ENCODE measurements at regions not wholly inside any gene's neighbourhood (a gene's known extent, or its start where the extent isn't known, plus 50 kb on each side); places are given as distances from the start of the nearest gene placed in this dataset.

DNA sequence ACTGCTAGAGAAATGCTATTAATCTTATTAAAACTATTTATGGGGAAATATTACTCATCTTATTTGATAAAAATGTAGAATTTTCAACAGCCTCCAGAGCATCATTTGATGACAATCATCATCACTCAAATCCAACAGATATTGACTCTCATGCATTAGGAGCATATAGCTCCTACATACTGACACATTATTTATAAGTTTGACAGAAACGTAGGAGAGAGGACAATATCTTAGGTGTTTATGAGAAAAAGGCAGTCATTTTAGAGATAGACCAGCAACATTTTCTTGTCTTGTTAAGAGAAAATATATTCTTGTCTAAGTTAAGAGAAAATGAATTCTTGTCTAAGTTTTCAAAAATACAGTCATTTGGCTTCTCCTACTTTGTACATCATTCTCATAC, 2550.2 kb downstream of the PCDH7 start:
- H3K4me3 ChIP-seq (ENCODE audit: low read length) = no peak overlapping the region
- DNase-seq (ENCODE audit: low read depth, low spot score) = no peak

DNA sequence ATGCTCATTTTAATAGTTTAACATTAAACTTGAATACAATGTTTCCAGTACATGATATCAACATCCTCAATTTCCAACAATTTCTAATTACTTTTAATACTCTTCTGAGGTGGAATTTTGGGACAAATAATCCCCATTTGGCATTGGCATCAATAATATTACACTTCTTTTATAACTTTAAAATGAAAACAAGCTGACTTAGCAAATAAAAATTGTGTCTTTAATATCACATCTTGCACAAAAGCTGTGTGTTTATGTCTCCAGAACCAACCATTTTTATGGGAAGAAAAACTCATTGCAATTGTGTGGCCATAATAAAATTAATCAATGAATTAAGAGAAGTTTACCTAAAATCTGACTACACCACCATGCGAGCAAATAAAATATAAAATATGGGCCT, 2552.6 kb downstream of the PCDH7 start:
- no peak for DNase-seq (ENCODE audit: low read depth, low spot score)
- no peak overlapping the region for H3K4me3 ChIP-seq (ENCODE audit: low read length)

DNA sequence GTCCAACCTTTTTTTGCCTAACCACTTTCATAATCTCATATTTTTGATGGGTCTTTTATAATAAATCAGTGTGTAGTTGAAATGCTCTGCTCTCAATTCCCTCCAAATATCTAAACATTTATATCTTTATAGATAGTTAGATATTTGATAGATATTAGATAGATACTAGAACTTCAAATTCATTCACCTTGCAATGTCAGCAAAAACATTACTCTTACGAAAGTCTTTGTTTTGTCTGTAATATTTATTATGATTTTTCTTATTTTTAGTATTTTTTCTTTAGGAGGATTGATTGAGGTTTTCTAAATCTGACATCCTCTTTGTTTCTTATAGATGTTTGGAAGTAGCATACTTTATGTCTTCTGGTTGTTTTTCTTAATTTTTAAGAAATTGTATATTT, 2563.6 kb downstream of the PCDH7 start:
- no peak for DNase-seq (ENCODE audit: low read depth, low spot score)
- no peak overlapping the region for H3K4me3 ChIP-seq (ENCODE audit: low read length)

DNA sequence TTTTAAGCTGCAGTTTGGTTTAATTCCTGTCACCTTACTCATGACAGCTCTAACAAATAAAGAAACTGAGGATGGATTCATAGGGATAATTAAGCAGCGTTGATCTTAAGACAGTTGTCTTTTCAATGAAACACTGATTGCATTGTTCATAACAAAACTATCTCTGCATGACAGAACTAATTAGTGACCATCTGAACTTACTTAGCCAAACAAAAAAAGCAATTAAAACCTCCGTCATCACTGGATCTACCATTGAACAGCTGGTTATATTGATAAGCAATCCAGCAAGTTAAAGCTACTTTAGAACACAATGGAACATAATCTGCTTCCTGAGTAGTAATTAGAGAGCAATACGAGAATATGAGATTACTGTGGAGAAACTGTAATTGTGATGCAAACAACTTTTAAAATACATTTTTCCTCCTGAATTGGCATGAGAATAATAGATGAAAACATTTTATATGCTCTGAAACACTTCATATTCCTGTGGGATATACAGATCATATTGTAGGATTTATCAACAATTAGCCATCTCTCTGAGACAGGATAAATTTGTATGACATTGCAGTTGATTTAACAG, 2576.8 kb downstream of the PCDH7 start:
- no peak for DNase-seq (ENCODE audit: low read depth, low spot score)
- no peak overlapping the region for H3K4me3 ChIP-seq (ENCODE audit: low read length)

DNA sequence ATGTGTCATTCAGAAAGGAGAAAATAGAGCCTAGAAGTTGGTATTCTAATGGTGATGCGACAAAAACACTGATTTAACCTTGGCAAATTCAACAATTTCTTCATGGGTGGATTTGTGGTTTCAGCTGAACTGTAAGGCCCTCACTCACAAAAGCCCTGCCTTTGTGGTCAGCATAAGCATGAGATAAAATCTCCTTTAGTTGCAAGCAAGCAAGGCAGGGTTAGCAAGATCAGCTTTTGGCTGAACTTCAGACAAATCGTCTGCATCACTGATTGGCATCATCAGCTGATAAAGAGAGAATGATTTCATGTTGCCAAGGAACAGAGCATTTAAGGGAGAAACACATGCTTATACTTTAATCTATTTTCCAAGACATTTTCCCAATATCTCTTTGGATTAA, 2582.2 kb downstream of the PCDH7 start:
- no peak overlapping the region for H3K4me3 ChIP-seq (ENCODE audit: low read length)
- DNase-seq (ENCODE audit: low read depth, low spot score) = no peak

DNA sequence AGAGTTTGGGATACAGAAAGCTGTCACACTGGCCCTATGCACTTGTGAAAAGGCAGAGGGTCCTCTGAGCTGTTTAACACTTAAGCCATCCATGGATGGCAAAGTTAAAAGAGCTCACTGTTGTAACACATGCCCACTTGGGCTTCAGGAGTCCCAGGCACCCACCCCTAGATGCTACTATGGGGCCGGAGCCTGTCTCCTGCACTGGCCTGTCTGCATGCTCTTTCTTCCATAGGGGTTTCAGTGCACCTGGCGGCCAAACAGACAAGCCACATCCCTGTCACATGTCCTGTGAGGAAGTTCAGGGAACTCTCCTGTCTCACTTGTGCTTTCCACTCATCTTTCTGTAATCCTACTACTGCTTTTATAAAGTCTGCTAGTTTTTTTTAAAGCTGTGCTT, 2586.0 kb downstream of the PCDH7 start:
- H3K4me3 ChIP-seq (ENCODE audit: low read length) = no peak overlapping the region
- DNase-seq (ENCODE audit: low read depth, low spot score) = no peak

DNA sequence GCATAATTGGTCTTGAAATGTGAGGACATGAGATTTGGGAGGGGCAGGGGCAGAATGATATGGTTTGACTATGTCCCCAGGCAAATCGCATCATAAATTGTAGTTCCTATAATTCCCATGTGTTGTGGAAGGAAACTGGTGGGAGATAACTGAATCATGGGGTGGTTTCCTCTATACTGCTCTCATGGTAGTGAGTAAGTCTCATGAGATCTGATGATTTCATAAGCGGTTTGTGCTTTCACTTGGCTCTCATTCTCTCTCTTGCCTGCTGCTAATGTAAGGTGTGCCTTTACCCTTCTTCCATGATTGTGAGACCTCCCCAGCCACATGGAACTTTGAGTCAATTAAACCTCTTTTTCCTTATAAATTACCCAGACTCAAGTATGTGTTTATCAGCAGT, 2595.9 kb downstream of the PCDH7 start:
- no peak for DNase-seq (ENCODE audit: low read depth, low spot score)
- no peak overlapping the region for H3K4me3 ChIP-seq (ENCODE audit: low read length)

DNA sequence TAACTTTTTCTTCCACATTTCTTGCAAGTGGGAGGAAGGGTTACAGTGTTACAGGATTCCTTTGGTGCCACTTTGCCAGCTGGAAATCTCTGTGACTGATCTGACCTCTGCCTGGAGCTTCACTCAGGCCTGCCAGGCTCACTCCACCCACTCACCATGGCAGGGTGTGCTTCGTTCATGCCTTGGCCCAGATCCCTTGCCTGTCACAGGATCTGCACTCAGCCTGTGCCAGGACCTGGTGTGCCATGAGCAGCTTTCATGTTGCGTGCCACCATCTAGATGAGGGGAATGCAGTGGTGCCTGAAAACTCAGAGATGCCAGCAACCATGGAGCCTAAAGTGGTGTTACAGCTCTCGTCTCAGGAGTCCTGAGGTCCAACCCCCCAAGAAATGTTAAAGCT, 2596.4 kb downstream of the PCDH7 start:
- H3K4me3 ChIP-seq (ENCODE audit: low read length) = no peak overlapping the region
- no peak for DNase-seq (ENCODE audit: low read depth, low spot score)

DNA sequence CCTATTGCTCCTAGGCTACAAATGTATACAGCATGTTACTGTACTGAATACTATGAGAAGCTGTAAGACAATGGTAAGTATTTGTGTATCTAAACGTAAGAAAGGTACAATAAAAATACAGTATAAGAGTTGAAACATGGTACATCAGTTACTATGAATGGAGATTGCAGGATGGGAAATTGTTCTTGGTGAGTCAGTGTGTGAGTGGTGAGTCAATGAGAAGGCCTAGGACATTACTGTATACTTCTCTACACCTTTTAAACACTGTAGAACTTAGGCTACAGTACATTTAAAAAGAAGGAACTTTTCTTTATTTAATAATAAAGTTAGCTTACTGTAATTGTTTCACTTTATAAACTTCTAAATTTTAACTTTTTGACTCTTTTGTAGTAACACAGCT, 2603.2 kb downstream of the PCDH7 start:
- H3K4me3 ChIP-seq (ENCODE audit: low read length) = no peak overlapping the region
- no peak for DNase-seq (ENCODE audit: low read depth, low spot score)

DNA sequence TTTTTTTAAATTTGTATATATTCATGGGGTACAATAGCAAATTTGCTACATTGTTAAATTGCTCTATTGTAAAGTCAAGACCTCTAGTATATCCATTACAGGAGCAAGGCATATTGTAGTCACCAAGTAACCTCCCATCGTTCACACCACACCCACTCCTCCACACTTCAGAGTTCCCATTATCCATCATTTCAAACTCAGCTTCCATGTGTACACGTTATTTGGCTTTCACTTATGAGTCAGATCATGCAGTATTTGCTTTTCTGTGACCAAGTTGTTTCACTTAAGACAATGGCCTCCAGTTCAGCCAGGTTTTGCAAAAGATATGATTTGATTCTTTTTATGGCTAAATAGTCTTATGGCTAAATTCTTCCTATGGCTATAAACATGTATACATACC, 2614.2 kb downstream of the PCDH7 start:
- no peak overlapping the region for H3K4me3 ChIP-seq (ENCODE audit: low read length)
- no peak for DNase-seq (ENCODE audit: low read depth, low spot score)

DNA sequence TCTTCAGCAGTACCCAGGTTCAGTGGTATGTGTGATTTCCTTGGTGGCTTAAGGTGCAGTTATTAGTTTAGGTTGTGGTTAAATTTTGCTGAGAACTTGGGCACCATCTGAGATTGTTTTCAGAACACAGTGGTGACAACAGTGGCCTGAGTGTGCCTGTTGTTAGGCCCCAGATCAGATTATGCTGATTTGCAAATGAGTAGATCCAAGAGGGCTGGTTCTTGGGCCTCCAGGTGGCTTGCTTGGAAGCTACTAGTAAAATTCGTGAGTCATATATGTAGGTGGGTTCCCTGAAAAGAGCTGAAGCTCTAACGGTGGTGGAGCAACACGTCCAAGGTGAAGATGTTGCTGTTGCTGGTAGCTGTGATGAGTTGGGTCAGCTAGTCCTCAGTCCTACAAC, 2619.6 kb downstream of the PCDH7 start:
- H3K4me3 ChIP-seq (ENCODE audit: low read length) = no peak overlapping the region
- no peak for DNase-seq (ENCODE audit: low read depth, low spot score)

DNA sequence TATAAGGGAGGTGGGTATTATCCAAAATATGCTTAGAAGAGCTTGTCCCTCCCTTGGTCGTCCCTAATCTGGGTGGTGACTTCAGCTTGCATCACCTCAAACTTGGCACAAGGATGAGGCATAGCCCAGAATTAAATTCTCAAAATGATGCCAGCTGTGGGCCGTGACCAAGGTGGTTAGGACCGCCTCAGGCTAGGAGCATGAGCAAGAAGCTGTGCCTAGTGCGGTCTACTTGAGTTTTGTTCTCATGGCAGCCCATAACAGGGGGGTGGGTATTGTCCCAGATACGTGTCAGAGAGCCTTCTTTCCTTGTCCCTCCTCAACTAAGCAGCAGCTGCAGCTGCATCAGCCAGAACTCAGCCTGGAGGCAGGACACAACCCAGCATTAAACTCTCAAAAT, 2620.0 kb downstream of the PCDH7 start:
- no peak overlapping the region for H3K4me3 ChIP-seq (ENCODE audit: low read length)
- DNase-seq (ENCODE audit: low read depth, low spot score) = no peak

DNA sequence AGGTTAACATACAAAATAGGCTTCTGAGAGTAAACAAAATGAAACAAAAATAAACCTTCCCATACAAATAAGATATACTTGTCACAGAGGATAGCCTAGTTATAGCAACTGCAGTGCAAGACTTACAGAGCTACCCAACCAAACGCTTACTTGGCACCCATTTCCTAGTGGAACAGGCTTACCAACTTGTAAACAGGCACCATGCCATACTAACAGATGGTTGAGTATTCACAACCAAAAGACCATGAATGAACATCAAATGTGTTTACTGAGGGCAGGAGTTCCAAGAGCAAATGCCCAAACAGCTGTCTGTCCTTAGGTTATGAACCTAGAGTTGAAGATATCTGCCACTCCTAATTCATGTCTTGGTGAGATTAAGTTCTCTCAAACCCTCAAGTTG, 2629.2 kb downstream of the PCDH7 start:
- no peak for DNase-seq (ENCODE audit: low read depth, low spot score)
- no peak overlapping the region for H3K4me3 ChIP-seq (ENCODE audit: low read length)

DNA sequence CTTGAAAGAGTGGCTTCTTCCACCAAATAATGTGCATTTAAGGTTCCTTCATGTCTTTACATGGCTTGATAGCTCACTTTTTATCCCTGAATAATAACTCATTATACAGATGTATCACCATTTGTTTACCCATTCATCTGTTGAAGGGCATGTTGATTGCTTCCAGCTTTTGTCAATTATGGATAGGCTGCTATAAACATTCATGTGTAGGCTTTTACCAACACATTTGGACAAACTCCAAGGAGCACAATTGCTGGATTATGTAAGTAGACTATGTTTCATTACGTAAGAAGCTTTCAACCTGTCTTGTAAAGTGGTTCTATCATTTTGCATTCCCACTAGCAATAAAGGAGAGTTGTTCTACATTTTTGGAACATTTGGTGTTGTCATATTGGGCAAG, 2637.0 kb downstream of the PCDH7 start:
- no peak overlapping the region for H3K4me3 ChIP-seq (ENCODE audit: low read length)
- DNase-seq (ENCODE audit: low read depth, low spot score) = no peak

DNA sequence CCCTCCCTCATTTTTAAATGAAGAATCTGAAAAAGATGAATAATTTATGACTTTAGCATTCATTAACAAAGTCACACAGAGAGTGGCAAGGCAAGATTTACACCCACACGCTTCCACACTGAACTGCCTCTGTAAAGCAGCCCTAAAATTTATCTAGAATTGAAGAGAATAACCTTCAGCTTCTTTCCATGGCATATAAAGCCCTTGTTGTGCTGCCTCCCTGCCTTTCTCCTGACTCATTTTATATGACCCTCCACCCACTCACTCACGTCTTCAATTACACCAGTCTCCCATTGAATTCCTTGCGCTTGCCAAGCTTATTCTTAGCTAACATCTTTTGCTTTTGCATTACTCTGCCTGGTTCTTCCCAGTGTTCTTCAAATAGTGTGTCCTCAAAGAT, 2649.3 kb downstream of the PCDH7 start:
- H3K4me3 ChIP-seq (ENCODE audit: low read length) = no peak overlapping the region
- no peak for DNase-seq (ENCODE audit: low read depth, low spot score)

DNA sequence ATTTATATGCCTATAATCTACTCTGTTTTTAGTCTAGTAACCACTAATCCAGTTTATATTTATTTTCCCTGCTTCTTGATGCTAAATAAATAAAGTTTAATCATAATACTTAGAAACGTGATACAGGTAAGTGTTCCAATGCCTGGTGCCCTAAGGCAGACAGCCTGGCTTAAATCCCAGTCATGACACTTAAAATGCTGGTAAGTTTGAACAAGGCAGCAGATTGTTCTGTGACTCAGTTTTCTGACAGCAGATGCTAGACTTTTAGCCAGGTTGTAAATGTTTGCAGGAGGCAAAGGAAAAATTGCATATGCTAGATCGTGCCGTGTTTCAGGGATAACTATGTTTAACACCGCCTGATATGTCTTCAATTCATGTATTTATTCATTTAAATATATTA, 2661.6 kb downstream of the PCDH7 start:
- no peak for DNase-seq (ENCODE audit: low read depth, low spot score)
- no peak overlapping the region for H3K4me3 ChIP-seq (ENCODE audit: low read length)

DNA sequence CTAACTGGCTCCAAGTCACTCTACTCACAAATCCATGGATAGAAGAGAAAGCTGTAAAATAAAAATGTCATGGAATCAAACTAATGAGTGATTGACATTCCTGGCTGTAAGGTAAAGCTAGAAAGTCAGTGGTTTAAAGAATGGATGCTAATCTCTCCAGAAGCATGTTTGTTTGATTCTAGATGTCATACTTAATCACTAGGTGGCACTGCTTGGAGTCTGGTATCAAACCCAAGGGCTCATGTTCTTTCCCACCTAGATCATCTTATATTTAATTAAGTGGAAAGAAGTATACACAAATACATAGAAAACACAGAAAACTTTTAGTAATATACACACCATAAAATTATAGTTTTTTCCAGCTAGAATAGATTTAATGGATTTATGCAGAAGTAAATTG, 2666.6 kb downstream of the PCDH7 start:
- H3K4me3 ChIP-seq (ENCODE audit: low read length) = no peak overlapping the region
- no peak for DNase-seq (ENCODE audit: low read depth, low spot score)

DNA sequence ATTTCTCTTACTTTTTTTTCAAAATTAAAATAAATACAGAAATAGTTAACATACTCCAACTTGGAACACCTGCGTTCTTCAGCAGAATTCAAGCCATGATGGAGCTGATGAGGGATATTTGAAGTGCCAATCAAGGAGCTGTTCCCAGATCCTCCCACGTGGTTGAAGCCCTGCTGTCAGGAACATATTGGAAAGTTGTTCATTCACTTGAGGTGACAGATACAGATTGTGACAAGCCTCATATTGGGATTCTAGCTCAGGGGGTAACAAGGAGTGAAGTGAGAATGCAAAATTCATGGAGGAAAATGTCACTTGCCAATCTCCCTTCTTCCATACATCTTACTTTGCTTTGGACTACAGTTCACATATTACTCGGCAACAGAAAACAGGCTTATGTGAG, 2670.8 kb downstream of the PCDH7 start:
- H3K4me3 ChIP-seq (ENCODE audit: low read length) = no peak overlapping the region
- no peak for DNase-seq (ENCODE audit: low read depth, low spot score)

DNA sequence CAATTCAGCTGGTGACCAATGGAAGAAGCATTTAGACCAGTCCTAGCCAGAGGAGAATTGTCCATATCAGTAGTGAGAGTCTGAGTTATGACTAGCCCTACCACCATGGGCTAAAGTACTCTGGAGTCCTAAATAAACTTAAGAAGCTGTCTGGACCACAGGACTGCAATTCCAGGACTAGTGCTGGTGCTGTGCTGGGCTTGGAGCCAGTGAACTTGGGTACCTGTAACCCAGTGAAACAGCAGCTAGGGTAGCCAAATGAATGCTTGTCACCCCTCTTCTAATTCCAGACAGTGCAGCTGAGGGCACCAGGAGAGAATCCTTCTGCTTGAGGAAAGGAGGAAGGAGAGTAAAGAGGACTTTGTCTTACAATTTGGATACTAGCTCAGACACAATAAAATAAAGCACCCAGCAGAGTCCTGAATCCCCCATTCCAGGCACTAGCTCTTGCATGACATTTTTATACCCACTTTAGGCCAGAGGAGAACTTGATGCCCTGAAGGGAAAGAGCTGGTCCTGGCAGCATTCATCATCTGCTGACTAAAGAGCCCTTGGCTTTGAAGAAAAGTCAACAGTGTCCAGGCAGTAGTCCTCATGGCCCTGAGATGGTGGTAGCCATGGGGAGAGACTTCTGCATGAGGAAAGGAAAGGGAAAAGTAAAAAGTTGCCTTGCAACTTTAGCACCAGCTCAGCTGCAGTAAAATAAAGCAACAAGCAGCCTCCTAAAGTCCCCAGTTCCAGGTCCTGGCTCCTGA, 2675.7 kb downstream of the PCDH7 start:
- H3K4me3 ChIP-seq (ENCODE audit: low read length) = no peak overlapping the region
- DNase-seq (ENCODE audit: low read depth, low spot score) = no peak

DNA sequence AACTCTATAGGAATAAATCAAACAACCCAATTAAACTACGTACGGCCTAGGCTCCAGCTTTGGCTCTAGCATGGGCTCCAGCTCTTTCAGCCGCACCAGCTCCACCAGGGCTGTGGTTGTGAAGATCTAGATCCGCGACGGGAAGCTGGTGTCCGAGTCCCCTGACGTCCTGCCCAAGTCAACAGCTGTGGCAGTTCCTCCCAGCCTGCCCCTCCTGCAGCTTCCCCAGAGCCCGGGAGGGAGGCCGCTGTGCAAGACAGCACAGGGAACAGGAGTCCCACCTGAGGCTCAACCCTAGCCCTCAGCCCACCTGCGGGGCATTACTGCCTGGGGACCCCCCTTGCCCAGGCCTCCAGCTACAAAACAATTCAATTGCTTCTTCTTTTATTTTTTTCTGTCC, 2680.3 kb downstream of the PCDH7 start:
- DNase-seq (ENCODE audit: low read depth, low spot score) = no peak
- no peak overlapping the region for H3K4me3 ChIP-seq (ENCODE audit: low read length)

DNA sequence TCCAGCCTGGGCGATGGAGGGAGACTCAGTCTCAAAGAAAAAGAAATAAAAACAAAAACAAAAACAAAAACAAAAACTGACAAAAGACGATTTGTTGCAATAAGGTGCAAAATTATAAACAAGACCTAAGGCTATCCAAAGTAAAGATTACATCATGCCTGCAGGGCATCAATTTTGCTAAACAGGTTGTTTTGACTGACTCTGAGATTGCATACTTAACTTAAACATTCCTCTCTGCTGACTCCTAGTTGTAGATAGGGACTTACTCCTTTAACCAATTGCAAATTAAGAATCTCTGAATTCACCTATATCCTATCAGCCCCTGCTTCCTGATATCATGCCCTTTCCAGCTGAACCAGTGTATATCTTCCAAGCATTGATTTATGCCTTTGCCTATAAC, 2687.3 kb downstream of the PCDH7 start:
- H3K4me3 ChIP-seq (ENCODE audit: low read length) = no peak overlapping the region

More for the DNA sequence above, 2687.3 kb downstream of the PCDH7 start:
- DNase-seq (ENCODE audit: low read depth, low spot score) = no peak
